ENCODE measurements at regions not wholly inside any gene's neighbourhood (a gene's known extent, or its start where the extent isn't known, plus 50 kb on each side); places are given as distances from the start of the nearest gene placed in this dataset.
"Not testable (repeated sequence)": the region's sequence is repeated elsewhere in the genome, so short reads cannot be mapped to it uniquely, and the experiment has no call there.

DNA sequence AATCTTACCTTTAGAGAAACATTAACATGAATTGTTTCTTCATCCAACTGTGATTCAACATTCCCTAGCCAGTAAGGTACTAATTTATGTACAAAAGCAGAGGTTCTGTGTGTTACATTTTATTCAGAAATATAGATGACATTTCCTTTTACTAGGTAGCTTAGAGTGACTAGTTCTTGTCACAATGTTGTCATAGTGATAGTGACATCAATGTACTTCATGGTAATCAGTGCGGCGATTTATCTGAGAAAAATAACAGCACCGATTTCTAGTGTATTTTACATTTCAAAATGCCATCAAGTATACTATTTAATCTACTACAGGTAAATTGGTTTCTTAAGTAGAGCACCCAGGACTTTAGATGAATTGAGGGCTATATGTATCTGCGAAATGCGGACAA is 72.1 kb upstream of the DGKB start:
- Histone ChIP-seq H3K4me2 (replicated peaks; ENCODE audit: extremely low read depth, low read length, poor library complexity, severe bottlenecking) (no peak overlapping the region), H2AFZ (ENCODE audit: insufficient read depth, low read depth, low read length, poor library complexity, severe bottlenecking) (no peak overlapping the region), H3K4me3 (replicated peaks in 1 of 3; ENCODE audit: low read depth in 2 of 3, low read length in 3 of 3) (no peak overlapping the region), H3K27me3 (ENCODE audit: control insufficient read depth in 2 of 2, insufficient read depth in 2 of 2, low read length in 2 of 2) (no peaks in the 10 kb centered on the region), H3K9ac (ENCODE audit: insufficient read depth, low read length, poor library complexity, severe bottlenecking) (no peak overlapping the region), H4K20me1 (ENCODE audit: insufficient read depth, low read length) (no peaks in the 10 kb centered on the region), H3K9me3 (replicated peaks in 1 of 2; ENCODE audit: control insufficient read depth in 1 of 2, insufficient read depth in 1 of 2, low read length in 2 of 2) (peaks cover 0 to 3% of the 10 kb centered on the region in 2 donors), H3K4me1 (ENCODE audit: control insufficient read depth in 1 of 2, insufficient read depth in 2 of 2, low read length in 2 of 2) (no peaks in the 10 kb centered on the region), H3K36me3 (replicated peaks in 1 of 2; ENCODE audit: control insufficient read depth in 1 of 2, insufficient read depth in 2 of 2, low read length in 2 of 2) (no peaks in the 10 kb centered on the region), H3K27ac (ENCODE audit: low read depth in 1 of 2, low read length in 2 of 2) (no peak overlapping the region), H3K79me2 (ENCODE audit: insufficient read depth, low read length) (no peaks in the 10 kb centered on the region)
- no CpG with 5 or more reads among the region's 5 CpGs for WGBS (ENCODE audit: insufficient coverage)
- Mint-ChIP-seq H3K9me3 (peaks cover 0 to 3% (median 0%) of the 10 kb centered on the region in 7 donors), H3K4me3 (no peak overlapping the region), H3K27ac (no peak overlapping the region), H3K4me1 (no peaks in the 10 kb centered on the region), H3K27me3 (ENCODE audit: low read depth in 3 of 3) (peaks cover 0 to 2% (median 0%) of the 10 kb centered on the region in 3 donors), H3K36me3 (no peaks in the 10 kb centered on the region)
- intact Hi-C loops (cut with micrococcal nuclease) = no loop called here
- DNase-seq = no peak
- TF ChIP-seq, protein P1, sequence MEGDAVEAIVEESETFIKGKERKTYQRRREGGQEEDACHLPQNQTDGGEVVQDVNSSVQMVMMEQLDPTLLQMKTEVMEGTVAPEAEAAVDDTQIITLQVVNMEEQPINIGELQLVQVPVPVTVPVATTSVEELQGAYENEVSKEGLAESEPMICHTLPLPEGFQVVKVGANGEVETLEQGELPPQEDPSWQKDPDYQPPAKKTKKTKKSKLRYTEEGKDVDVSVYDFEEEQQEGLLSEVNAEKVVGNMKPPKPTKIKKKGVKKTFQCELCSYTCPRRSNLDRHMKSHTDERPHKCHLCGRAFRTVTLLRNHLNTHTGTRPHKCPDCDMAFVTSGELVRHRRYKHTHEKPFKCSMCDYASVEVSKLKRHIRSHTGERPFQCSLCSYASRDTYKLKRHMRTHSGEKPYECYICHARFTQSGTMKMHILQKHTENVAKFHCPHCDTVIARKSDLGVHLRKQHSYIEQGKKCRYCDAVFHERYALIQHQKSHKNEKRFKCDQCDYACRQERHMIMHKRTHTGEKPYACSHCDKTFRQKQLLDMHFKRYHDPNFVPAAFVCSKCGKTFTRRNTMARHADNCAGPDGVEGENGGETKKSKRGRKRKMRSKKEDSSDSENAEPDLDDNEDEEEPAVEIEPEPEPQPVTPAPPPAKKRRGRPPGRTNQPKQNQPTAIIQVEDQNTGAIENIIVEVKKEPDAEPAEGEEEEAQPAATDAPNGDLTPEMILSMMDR (IDR thresholded peaks at IDR 0.05) = no peak

DNA sequence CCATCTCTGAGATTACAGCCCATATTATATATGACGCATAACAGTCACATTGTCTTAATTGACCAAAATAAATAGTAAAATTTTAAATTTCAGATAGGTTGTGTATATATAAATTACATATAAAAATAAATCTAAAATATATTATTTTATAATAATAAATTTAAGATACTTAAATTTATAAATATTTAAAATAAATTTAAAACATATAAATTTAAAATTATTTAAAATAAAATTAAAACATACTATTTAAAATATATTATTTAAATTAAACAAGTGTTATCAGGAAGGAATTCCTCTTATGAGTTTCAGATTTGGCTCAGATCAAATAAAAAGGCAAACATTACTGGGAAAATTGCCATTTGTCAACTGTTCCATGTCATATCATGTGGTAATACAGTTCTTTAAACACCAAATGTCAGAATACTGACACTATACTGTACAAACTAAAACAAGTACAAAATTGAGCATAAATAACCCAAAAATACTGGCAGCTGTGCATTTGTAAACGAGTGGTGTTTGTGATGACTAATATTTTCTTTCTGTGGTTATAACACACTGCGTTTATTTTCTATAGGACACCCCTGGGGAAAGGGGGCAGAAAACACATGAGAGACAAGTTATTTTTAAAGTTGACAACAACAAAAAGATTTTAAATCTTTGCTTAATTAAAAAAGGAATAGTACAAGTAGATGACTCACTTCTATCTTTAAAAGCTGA is 71.3 kb upstream of the DGKB start:
- no peaks in the 10 kb centered on the region for H3K4me1 Mint-ChIP-seq
- Histone ChIP-seq H4K20me1 (ENCODE audit: insufficient read depth, low read length) (no peaks in the 10 kb centered on the region), H2AFZ (ENCODE audit: insufficient read depth, low read depth, low read length, poor library complexity, severe bottlenecking) (no peak overlapping the region), H3K36me3 (replicated peaks in 1 of 2; ENCODE audit: control insufficient read depth in 1 of 2, insufficient read depth in 2 of 2, low read length in 2 of 2) (no peaks in the 10 kb centered on the region), H3K27ac (ENCODE audit: low read depth in 1 of 2, low read length in 2 of 2) (no peak overlapping the region), H3K4me2 (replicated peaks; ENCODE audit: extremely low read depth, low read length, poor library complexity, severe bottlenecking) (no peak overlapping the region), H3K9me3 (replicated peaks in 1 of 2; ENCODE audit: control insufficient read depth in 1 of 2, insufficient read depth in 1 of 2, low read length in 2 of 2) (peaks cover 0 to 3% of the 10 kb centered on the region in 2 donors), H3K79me2 (ENCODE audit: insufficient read depth, low read length) (no peaks in the 10 kb centered on the region), H3K4me1 (ENCODE audit: control insufficient read depth in 1 of 2, insufficient read depth in 2 of 2, low read length in 2 of 2) (no peaks in the 10 kb centered on the region), H3K9ac (ENCODE audit: insufficient read depth, low read length, poor library complexity, severe bottlenecking) (no peak overlapping the region), H3K27me3 (ENCODE audit: control insufficient read depth in 2 of 2, insufficient read depth in 2 of 2, low read length in 2 of 2) (no peaks in the 10 kb centered on the region), H3K4me3 (replicated peaks in 1 of 3; ENCODE audit: low read depth in 2 of 3, low read length in 3 of 3) (no peak overlapping the region)
- H3K27me3 Mint-ChIP-seq (ENCODE audit: low read depth in 3 of 3) = peaks cover 0 to 2% (median 0%) of the 10 kb centered on the region in 3 donors
- H3K4me3 Mint-ChIP-seq = no peak overlapping the region
- TF ChIP-seq, protein P1 (IDR thresholded peaks at IDR 0.05) = no peak
- no peak for DNase-seq
- H3K36me3 Mint-ChIP-seq = no peaks in the 10 kb centered on the region
- no CpG with 5 or more reads among the region's 3 CpGs for whole genome bisulfite sequencing (ENCODE audit: insufficient coverage)
- H3K27ac Mint-ChIP-seq = no peak overlapping the region
- H3K9me3 Mint-ChIP-seq = peaks cover 0 to 2% (median 0%) of the 10 kb centered on the region in 7 donors
- intact Hi-C loops (cut with micrococcal nuclease) = no loop called here

DNA sequence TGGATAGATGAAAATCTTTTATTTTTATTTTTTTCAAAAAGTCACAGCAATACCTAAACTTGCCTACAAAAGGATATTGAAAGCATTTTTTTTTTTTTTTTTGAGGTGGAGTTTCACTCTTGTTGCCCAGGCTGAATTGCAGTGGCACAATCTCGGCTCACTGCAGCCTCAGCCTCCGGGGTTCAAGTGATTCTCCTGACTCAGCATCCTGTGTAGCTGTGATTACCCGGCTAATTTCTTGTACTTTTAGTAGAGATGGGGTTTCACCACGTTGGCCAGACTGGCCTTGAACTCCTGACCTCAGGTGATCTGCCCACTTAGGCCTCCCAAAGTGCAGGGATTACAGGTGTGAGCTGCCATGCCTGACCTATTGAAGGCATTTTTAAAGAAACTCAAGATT is 69.1 kb upstream of the DGKB start:
- H3K4me1 Mint-ChIP-seq; H3K4me3 ChIP-seq (replicated peaks in 1 of 3; ENCODE audit: low read depth in 2 of 3, low read length in 3 of 3); H3K36me3 ChIP-seq (replicated peaks in 1 of 2; ENCODE audit: control insufficient read depth in 1 of 2, insufficient read depth in 2 of 2, low read length in 2 of 2); H3K9ac ChIP-seq (ENCODE audit: insufficient read depth, low read length, poor library complexity, severe bottlenecking); H3K4me1 ChIP-seq (ENCODE audit: control insufficient read depth in 1 of 2, insufficient read depth in 2 of 2, low read length in 2 of 2); DNase-seq; H3K27ac Mint-ChIP-seq; H3K27ac ChIP-seq (ENCODE audit: low read depth in 1 of 2, low read length in 2 of 2); H3K27me3 ChIP-seq (ENCODE audit: control insufficient read depth in 2 of 2, insufficient read depth in 2 of 2, low read length in 2 of 2); H4K20me1 ChIP-seq (ENCODE audit: insufficient read depth, low read length); H3K36me3 Mint-ChIP-seq; H3K27me3 Mint-ChIP-seq (ENCODE audit: low read depth in 3 of 3); intact Hi-C loops (cut with micrococcal nuclease); H3K9me3 ChIP-seq (replicated peaks in 1 of 2; ENCODE audit: control insufficient read depth in 1 of 2, insufficient read depth in 1 of 2, low read length in 2 of 2); H3K4me2 ChIP-seq (replicated peaks; ENCODE audit: extremely low read depth, low read length, poor library complexity, severe bottlenecking); H3K4me3 Mint-ChIP-seq; H3K79me2 ChIP-seq (ENCODE audit: insufficient read depth, low read length); H3K9me3 Mint-ChIP-seq; H2AFZ ChIP-seq (ENCODE audit: insufficient read depth, low read depth, low read length, poor library complexity, severe bottlenecking): not testable (repeated sequence)
- WGBS (ENCODE audit: insufficient coverage) = no CpG with 5 or more reads among the region's 4 CpGs

Data from CD14-positive monocyte (primary cell).